HepG2 (cell line): ENCODE measurements at regions not wholly inside any gene's neighbourhood (a gene's known extent, or its start where the extent isn't known, plus 50 kb on each side); places are given as distances from the start of the nearest gene placed in this dataset.

Experiments used
- ATAC-seq: fragments of 200-7000 bp; cut with Tn5 transposase; 3 replicates; pipeline ENCODE4 v1.9.1; 2020; ENCODE audit warnings: mild to moderate bottlenecking, moderate library complexity
- BruUV-seq: library from RNA; stranded (reverse); fragments of 400-500 nt; replicated peaks from 2 replicates; lab custom pipeline; 2021; lab: Mats Ljungman, UMichigan
- CTCF ChIA-PET: fragments of 300-600 bp; formaldehyde crosslinking; extraction: SDS; loops from one replicate; lab custom pipeline; 2021; ENCODE audit warnings: low total read pairs, inconsistent platforms, low intra/inter-chr PET ratio; lab: Yijun Ruan, JAX
- POLR2A ChIA-PET: fragments of 350-600 bp; sonication (Branson Sonifier 250); formaldehyde crosslinking; loops from one replicate; lab custom pipeline; 2020; ENCODE audit warnings: antibody characterized with exemption, inconsistent platforms; lab: Yijun Ruan, JAX
- DNase-seq: peaks from one replicate; pipeline ENCODE4 v3.0.0-alpha.2; 2015; ENCODE audit warnings: low spot score
- FAIRE-seq: peaks from 3 replicates; lab custom pipeline; 2011; peaks lifted over from hg19 to GRCh38; lab: Jason Lieb, UNC
- H2AFZ ChIP-seq: one replicate; pipeline ENCODE4 v1.6.1; 2011; ENCODE audit warnings: low read length, inconsistent platforms
- H3K27ac ChIP-seq: fragments of 300-600 bp; 3 replicates; pipeline ENCODE4 v1.8.0; 2011; ENCODE audit warnings: mixed run types, mild to moderate bottlenecking, mixed read lengths, low read length, inconsistent platforms; ENCODE audit not compliant: insufficient read depth; ENCODE audit errors: extremely low read length
- H3K27me3 ChIP-seq, 2 experiments: fragments of 200-600 bp in 1 of 2; 2 replicates in 1 of 2; 3 replicates in 1 of 2; pipeline versions ENCODE4 v1.6.0 to v1.8.0; 2011; ENCODE audit warnings: low read length in 2 of 2, mild to moderate bottlenecking in 2 of 2, moderate library complexity in 2 of 2, inconsistent platforms in 1 of 2; ENCODE audit not compliant: insufficient read depth in 2 of 2, control insufficient read depth in 1 of 2
- H3K36me3 ChIP-seq, 2 experiments: fragments of 200-600 bp in 1 of 2; replicated peaks in 1 of 2; 2 replicates in 1 of 2; 3 replicates in 1 of 2; pipeline versions ENCODE4 v1.5.1 to v1.8.0; 2011; ENCODE audit warnings: low read length in 2 of 2, inconsistent platforms in 1 of 2; ENCODE audit not compliant: insufficient read depth in 2 of 2, control insufficient read depth in 1 of 2
- H3K4me1 ChIP-seq: 2 replicates; pipeline ENCODE4 v1.5.1; 2012; ENCODE audit warnings: low read length, inconsistent platforms; ENCODE audit not compliant: insufficient read depth
- H3K4me2 ChIP-seq: 2 replicates; pipeline ENCODE4 v1.6.0; 2011; ENCODE audit warnings: low read depth, low read length, inconsistent platforms
- H3K4me3 ChIP-seq, 3 experiments: fragments of 200-600 bp in 1 of 3; sonication (generic), shearing (Covaris generic) in 1 of 3; replicated peaks in 1 of 3; 2 replicates each; pipeline ENCODE4 v1.5.1; 2011 to 2016; ENCODE audit warnings: low read length in 3 of 3, inconsistent platforms in 2 of 3, low read depth in 2 of 3, mild to moderate bottlenecking in 2 of 3, control low read depth in 1 of 3, mixed read lengths in 1 of 3; ENCODE audit not compliant: insufficient read depth in 1 of 3
- H3K79me2 ChIP-seq: one replicate; pipeline ENCODE4 v1.6.1; 2011; ENCODE audit warnings: low read length, inconsistent platforms; ENCODE audit not compliant: insufficient read depth
- H3K9ac ChIP-seq: 2 replicates; pipeline ENCODE4 v1.6.0; 2011; ENCODE audit warnings: mild to moderate bottlenecking, low read depth, low read length, inconsistent platforms; ENCODE audit not compliant: insufficient read depth
- H3K9me3 ChIP-seq: 2 replicates; pipeline ENCODE4 v1.5.1; 2012; ENCODE audit warnings: mild to moderate bottlenecking, low read length
- H4K20me1 ChIP-seq: 2 replicates; pipeline ENCODE4 v1.6.0; 2011; ENCODE audit warnings: inconsistent platforms, mild to moderate bottlenecking, low read length, moderate library complexity; ENCODE audit not compliant: insufficient read depth
- BRF2 ChIP-seq: sonication (generic); formaldehyde crosslinking; IDR thresholded peaks from 2 replicates; pipeline ENCODE4 v1.8.1; 2022; ENCODE audit warnings: mild to moderate bottlenecking, missing genetic modification reagents
- DMTF1 ChIP-seq: sonication (generic); formaldehyde crosslinking; IDR thresholded peaks from 2 replicates; pipeline ENCODE4 v1.4.0; 2020; ENCODE audit warnings: mild to moderate bottlenecking, missing genetic modification reagents
- ETV6 ChIP-seq: sonication (generic); formaldehyde crosslinking; conservative IDR thresholded peaks from 2 replicates; pipeline ENCODE4 v1.4.0; 2020; ENCODE audit warnings: missing genetic modification reagents
- GABPB1 ChIP-seq: IDR thresholded peaks from 2 replicates; pipeline ENCODE4 v1.6.1; 2016; ENCODE audit warnings: mild to moderate bottlenecking, missing genetic modification reagents, moderate library complexity, missing compliant biosample characterization
- KDM5B ChIP-seq: sonication (generic); formaldehyde crosslinking; IDR thresholded peaks from 2 replicates; pipeline ENCODE4 v1.4.0; 2020; ENCODE audit warnings: missing genetic modification reagents, mild to moderate bottlenecking, borderline replicate concordance
- NFRKB ChIP-seq: fragments of 450-650 bp; IDR thresholded peaks from 2 replicates; pipeline ENCODE4 v1.6.1; 2017
- RBFOX2 ChIP-seq: fragments of 200-400 bp; formaldehyde crosslinking; IDR thresholded peaks from 2 replicates; pipeline ENCODE4 v1.6.1; 2017; ENCODE audit warnings: low read depth, mild to moderate bottlenecking, low read length
- ZC3H4 ChIP-seq: sonication (generic); formaldehyde crosslinking; IDR thresholded peaks from 2 replicates; pipeline ENCODE4 v1.4.0; 2020; ENCODE audit warnings: missing genetic modification reagents, borderline replicate concordance
- ZNF234 ChIP-seq: sonication (generic); formaldehyde crosslinking; conservative IDR thresholded peaks from 2 replicates; pipeline ENCODE4 v1.5.1; 2020; ENCODE audit warnings: mild to moderate bottlenecking, missing genetic modification reagents
- ZNF275 ChIP-seq: sonication (generic); formaldehyde crosslinking; IDR thresholded peaks from 2 replicates; pipeline ENCODE4 v1.8.0; 2022; ENCODE audit warnings: missing genetic modification reagents, mild to moderate bottlenecking, inconsistent platforms, borderline replicate concordance
- ZNF737 ChIP-seq: sonication (generic); formaldehyde crosslinking; IDR thresholded peaks from 2 replicates; pipeline ENCODE4 v1.5.0; 2020; ENCODE audit warnings: missing genetic modification reagents, mild to moderate bottlenecking, borderline replicate concordance
- in situ Hi-C: cut with HindIII; loops from 2 replicates; pipeline ENCODE4 v1.10.0; 2017; ENCODE audit warnings: low pct_unique_long_range_greater_than_20kb; ENCODE audit not compliant: extremely low pct_ligation_motif_present
- intact Hi-C: fragments of 100-400 bp; cut with micrococcal nuclease; formaldehyde crosslinking; loops from one replicate; pipeline ENCODE4 v1.10.0; 2022; ENCODE audit not compliant: unreplicated experiment
- TF ChIP-seq, protein P1 (sequence below): sonication (generic); formaldehyde crosslinking; IDR thresholded peaks from 2 replicates; pipeline ENCODE4 v1.4.0; 2020; ENCODE audit warnings: missing genetic modification reagents

DNA sequence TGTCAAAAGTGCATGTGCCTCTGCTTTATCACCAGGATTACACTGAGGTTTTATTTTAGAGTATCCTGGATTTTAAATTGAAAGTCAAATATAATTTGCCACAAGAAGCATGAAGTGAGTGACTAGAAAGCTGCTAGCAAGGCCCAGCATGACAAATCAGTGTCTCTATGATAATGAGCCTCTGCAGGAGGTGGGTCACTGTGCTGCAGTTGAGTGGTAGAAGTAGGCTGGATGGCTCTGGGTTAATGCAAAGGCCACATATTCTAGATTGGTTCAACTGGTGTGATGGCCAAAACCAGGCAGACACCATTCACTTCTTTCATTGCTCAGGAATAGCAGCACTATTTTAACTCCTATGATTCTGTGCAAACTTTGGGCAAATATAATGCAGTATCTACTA lies 491.5 kb downstream of the OLFM4 start:
- Histone ChIP-seq H3K4me2 (no peak overlapping the region), H4K20me1 (no peaks in the 10 kb centered on the region), H3K9me3 (peaks cover 64% of the 10 kb centered on the region), H3K27ac (no peak overlapping the region), H2AFZ (no peak overlapping the region), H3K27me3 (no peaks in the 10 kb centered on the region), H3K79me2 (no peaks in the 10 kb centered on the region), H3K9ac (no peak overlapping the region), H3K4me1 (no peaks in the 10 kb centered on the region), H3K36me3 (no peaks in the 10 kb centered on the region), H3K4me3 (no peak overlapping the region)
- intact Hi-C loops (no loop called here), in situ Hi-C loops (no loop called here)
- TF ChIP-seq ZNF737 (no peak), BRF2 (CRISPR knock-in tag) (no peak), DMTF1 (CRISPR knock-in tag) (no peak), KDM5B (CRISPR knock-in tag) (no peak), GABPB1 (no peak), ETV6 (CRISPR knock-in tag) (no peak), ZNF234 (CRISPR knock-in tag) (no peak), NFRKB (no peak), ZC3H4 (CRISPR knock-in tag) (no peak), RBFOX2 (no peak), ZNF275 (CRISPR knock-in tag) (no peak)
- TF ChIP-seq, protein P1, sequence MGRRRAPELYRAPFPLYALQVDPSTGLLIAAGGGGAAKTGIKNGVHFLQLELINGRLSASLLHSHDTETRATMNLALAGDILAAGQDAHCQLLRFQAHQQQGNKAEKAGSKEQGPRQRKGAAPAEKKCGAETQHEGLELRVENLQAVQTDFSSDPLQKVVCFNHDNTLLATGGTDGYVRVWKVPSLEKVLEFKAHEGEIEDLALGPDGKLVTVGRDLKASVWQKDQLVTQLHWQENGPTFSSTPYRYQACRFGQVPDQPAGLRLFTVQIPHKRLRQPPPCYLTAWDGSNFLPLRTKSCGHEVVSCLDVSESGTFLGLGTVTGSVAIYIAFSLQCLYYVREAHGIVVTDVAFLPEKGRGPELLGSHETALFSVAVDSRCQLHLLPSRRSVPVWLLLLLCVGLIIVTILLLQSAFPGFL (CRISPR knock-in tag) = no peak
- no peak for FAIRE-seq
- BruUV-seq = no TSS peak
- no peak for ATAC-seq
- POLR2A ChIA-PET = no interaction called here
- no peak for DNase-seq
- CTCF ChIA-PET = no interaction called here
